H9 (cell line): ENCODE measurements at regions not wholly inside any gene's neighbourhood (a gene's known extent, or its start where the extent isn't known, plus 50 kb on each side); places are given as distances from the start of the nearest gene placed in this dataset.

Experiments used
- DNase-seq: peaks from one replicate; pipeline ENCODE4 v3.0.0-alpha.2; 2017
- H2AFZ ChIP-seq: one replicate; pipeline ENCODE4 v1.6.1; 2013; ENCODE audit warnings: mild to moderate bottlenecking, low read length, control low read depth, moderate library complexity
- H2AK5ac ChIP-seq: 2 replicates; pipeline ENCODE4 v1.6.1; 2013; ENCODE audit warnings: low read length, control low read depth, mixed read lengths; ENCODE audit not compliant: insufficient read length
- H2BK120ac ChIP-seq: one replicate; pipeline ENCODE4 v1.6.1; 2013; ENCODE audit warnings: low read depth, mild to moderate bottlenecking, low read length, control low read depth, inconsistent platforms; ENCODE audit not compliant: poor library complexity, severe bottlenecking
- H2BK12ac ChIP-seq: 2 replicates; pipeline ENCODE4 v1.6.1; 2013; ENCODE audit warnings: low read length, control low read depth, mixed read lengths, low read depth; ENCODE audit not compliant: insufficient read length
- H2BK15ac ChIP-seq: 2 replicates; pipeline ENCODE4 v1.6.1; 2013; ENCODE audit warnings: low read depth, low read length, control low read depth
- H2BK20ac ChIP-seq: one replicate; pipeline ENCODE4 v1.6.1; 2013; ENCODE audit warnings: low read depth, mild to moderate bottlenecking, low read length, control low read depth, inconsistent platforms; ENCODE audit not compliant: poor library complexity, severe bottlenecking
- H2BK5ac ChIP-seq: 2 replicates; pipeline ENCODE4 v1.6.1; 2013; ENCODE audit warnings: low read length, control low read depth, mixed read lengths; ENCODE audit not compliant: insufficient read length
- H3K14ac ChIP-seq: 2 replicates; pipeline ENCODE4 v1.6.1; 2013; ENCODE audit warnings: low read length, control low read depth; ENCODE audit not compliant: insufficient read depth
- H3K18ac ChIP-seq: 2 replicates; pipeline ENCODE4 v1.6.1; 2013; ENCODE audit warnings: low read depth, mild to moderate bottlenecking, mixed read lengths, low read length, control low read depth; ENCODE audit not compliant: insufficient read length
- H3K23ac ChIP-seq: 2 replicates; pipeline ENCODE4 v1.6.1; 2013; ENCODE audit warnings: low read length, control low read depth, mixed read lengths, low read depth; ENCODE audit not compliant: insufficient read length
- H3K23me2 ChIP-seq: 2 replicates; pipeline ENCODE4 v1.6.1; 2013; ENCODE audit warnings: low read depth, mild to moderate bottlenecking, mixed read lengths, low read length, control low read depth; ENCODE audit not compliant: insufficient read length, poor library complexity, severe bottlenecking
- H3K27ac ChIP-seq: 2 replicates; pipeline ENCODE4 v1.5.1; 2013; ENCODE audit warnings: low read length, control low read depth, mixed read lengths, low read depth; ENCODE audit not compliant: insufficient read length
- H3K27me3 ChIP-seq: 2 replicates; pipeline ENCODE4 v1.6.1; 2013; ENCODE audit warnings: low read length, control low read depth, inconsistent platforms; ENCODE audit not compliant: insufficient read depth
- H3K4ac ChIP-seq: 2 replicates; pipeline ENCODE4 v1.6.1; 2013; ENCODE audit warnings: low read depth, mild to moderate bottlenecking, control low read depth, inconsistent platforms, low read length, moderate library complexity
- H3K4me1 ChIP-seq: 2 replicates; pipeline ENCODE4 v1.6.1; 2013; ENCODE audit warnings: low read length, control low read depth, inconsistent platforms; ENCODE audit not compliant: insufficient read depth
- H3K4me2 ChIP-seq: 2 replicates; pipeline ENCODE4 v1.6.1; 2013; ENCODE audit warnings: low read length, control low read depth, mixed read lengths; ENCODE audit not compliant: insufficient read length, insufficient read depth
- H3K56ac ChIP-seq: 2 replicates; pipeline ENCODE4 v1.6.1; 2013; ENCODE audit warnings: low read depth, mild to moderate bottlenecking, mixed read lengths, low read length, control low read depth; ENCODE audit not compliant: insufficient read length
- H3K79me1 ChIP-seq: 2 replicates; pipeline ENCODE4 v1.6.1; 2013; ENCODE audit warnings: low read depth, mild to moderate bottlenecking, moderate library complexity, low read length, control low read depth, inconsistent platforms; ENCODE audit not compliant: insufficient read depth, poor library complexity, severe bottlenecking
- H3K79me2 ChIP-seq: 2 replicates; pipeline ENCODE4 v1.6.1; 2013; ENCODE audit warnings: low read length, control low read depth, inconsistent platforms; ENCODE audit not compliant: insufficient read depth
- H3K9ac ChIP-seq: 2 replicates; pipeline ENCODE4 v1.6.1; 2013; ENCODE audit warnings: low read length, control low read depth, mixed read lengths; ENCODE audit not compliant: insufficient read length; ENCODE audit errors: extremely low read depth
- H3K9me3 ChIP-seq: one replicate; pipeline ENCODE4 v1.6.1; 2013; ENCODE audit warnings: low read depth, low read length, inconsistent platforms; ENCODE audit not compliant: control insufficient read depth
- H3T11ph ChIP-seq: one replicate; pipeline ENCODE4 v1.6.1; 2013; ENCODE audit warnings: mild to moderate bottlenecking, low read length, control low read depth, inconsistent platforms
- H4K20me1 ChIP-seq: one replicate; pipeline ENCODE4 v1.6.1; 2013; ENCODE audit not compliant: control insufficient read depth, insufficient read length, insufficient read depth
- H4K5ac ChIP-seq: 2 replicates; pipeline ENCODE4 v1.6.1; 2013; ENCODE audit warnings: low read depth, mild to moderate bottlenecking, mixed read lengths, low read length, control low read depth; ENCODE audit not compliant: insufficient read length
- H4K8ac ChIP-seq: replicated peaks from 2 replicates; pipeline ENCODE4 v1.6.1; 2013; ENCODE audit warnings: low read length, control low read depth, mixed read lengths, low read depth; ENCODE audit not compliant: insufficient read length
- H4K91ac ChIP-seq: 2 replicates; pipeline ENCODE4 v1.6.1; 2013; ENCODE audit warnings: low read depth, mild to moderate bottlenecking, moderate library complexity, mixed read lengths, low read length, control low read depth; ENCODE audit not compliant: insufficient read length
- H3K27ac Mint-ChIP-seq, 3 experiments: 2 replicates in 2 of 3; 3 replicates in 1 of 3; pipeline ENCODE4 v1.8.0; 2020 to 2021; ENCODE audit warnings: mixed read lengths in 3 of 3, mild to moderate bottlenecking in 1 of 3, moderate library complexity in 1 of 3
- H3K27me3 Mint-ChIP-seq: 2 replicates; pipeline ENCODE4 v1.8.0; 2021; ENCODE audit warnings: low read depth, mild to moderate bottlenecking, moderate library complexity, mixed read lengths
- H3K36me3 Mint-ChIP-seq, 3 experiments: 2 replicates in 2 of 3; 3 replicates in 1 of 3; pipeline ENCODE4 v1.8.0; 2020 to 2021; ENCODE audit warnings: low read depth in 3 of 3, mixed read lengths in 3 of 3; ENCODE audit not compliant: insufficient read depth in 1 of 3
- H3K4me1 Mint-ChIP-seq, 2 experiments: 2 replicates each; pipeline ENCODE4 v1.8.0; 2020; ENCODE audit warnings: mixed read lengths in 2 of 2
- H3K4me3 Mint-ChIP-seq, 2 experiments: 2 replicates in 1 of 2; 3 replicates in 1 of 2; pipeline ENCODE4 v1.8.0; 2020 to 2021; ENCODE audit warnings: mild to moderate bottlenecking in 2 of 2, mixed read lengths in 2 of 2, moderate library complexity in 1 of 2
- H3K9me3 Mint-ChIP-seq, 2 experiments: 2 replicates in 1 of 2; 3 replicates in 1 of 2; pipeline ENCODE4 v1.8.0; 2020; ENCODE audit warnings: mild to moderate bottlenecking in 2 of 2, mixed read lengths in 2 of 2, moderate library complexity in 1 of 2
- CTCF ChIP-seq: fragments of 200-600 bp; sonication (generic); conservative IDR thresholded peaks from 3 replicates; pipeline ENCODE4 v1.8.0; 2021; ENCODE audit warnings: antibody characterized with exemption, mild to moderate bottlenecking
- WGBS: extraction: QIAGEN DNeasy Blood & Tissue Kit; methylation state at CpG from one replicate; pipeline ENCODE4 v1.1.7; 2013; ENCODE audit warnings: missing lambda C conversion rate, low lambda C conversion rate, mixed read lengths; ENCODE audit not compliant: insufficient read length; ENCODE audit errors: extremely low coverage; 5-methylcytosine and 5-hydroxymethylcytosine counted together

GRCh38 chr10:61151059-61151458 is 207.1 kb upstream of the RHOBTB1 start:
- no peaks in the 10 kb centered on the region for H3K9me3 Mint-ChIP-seq
- Histone ChIP-seq H3K56ac (no peak overlapping the region), H2BK15ac (no peak overlapping the region), H3K79me1 (no peaks in the 10 kb centered on the region), H3K18ac (no peak overlapping the region), H3K9me3 (no peaks in the 10 kb centered on the region), H4K20me1 (no peaks in the 10 kb centered on the region), H4K5ac (no peak overlapping the region), H2AK5ac (no peak overlapping the region), H3K4me2 (no peak overlapping the region), H3K27ac (no peak overlapping the region), H3K4ac (no peak overlapping the region), H2BK120ac (no peak overlapping the region), H4K8ac (no peak overlapping the region), H2BK20ac (no peak overlapping the region), H3K79me2 (no peaks in the 10 kb centered on the region), H3K14ac (no peak overlapping the region), H3K27me3 (no peaks in the 10 kb centered on the region), H3K4me1 (peaks cover 2% of the 10 kb centered on the region; the same call in 1 of the 2 replicates), H4K91ac (no peak overlapping the region), H3T11ph (no peak overlapping the region), H3K23ac (no peak overlapping the region), H3K23me2 (no peaks in the 10 kb centered on the region), H3K9ac (no peak overlapping the region), H2BK12ac (no peak overlapping the region), H2BK5ac (no peak overlapping the region), H2AFZ (no peak overlapping the region)
- H3K27ac Mint-ChIP-seq, result no peak overlapping the region
- WGBS, result no CpG with 5 or more reads among the region's 1 CpG
- H3K4me3 Mint-ChIP-seq, result no peak overlapping the region
- H3K36me3 Mint-ChIP-seq, result no peaks in the 10 kb centered on the region
- no peak for DNase-seq
- peaks cover 5% of the 10 kb centered on the region in 2 experiments; a peak in 3 of 4 replicates for H3K4me1 Mint-ChIP-seq
- H3K27me3 Mint-ChIP-seq, result peaks cover 2% of the 10 kb centered on the region; the same call in 1 of the 2 replicates
- TF ChIP-seq CTCF, result no peak
